HG02623 (cell line): ENCODE measurements at regions not wholly inside any gene's neighbourhood (a gene's known extent, or its start where the extent isn't known, plus 50 kb on each side); places are given as distances from the start of the nearest gene placed in this dataset.
"Not testable (repeated sequence)": the region's sequence is repeated elsewhere in the genome, so short reads cannot be mapped to it uniquely, and the experiment has no call there.

Experiments
- ATAC-seq: cut with Tn5 transposase; IDR thresholded peaks from one replicate; pipeline ENCODE4 v1.9.1; 2021; ENCODE audit warnings: moderate library complexity; ENCODE audit not compliant: unreplicated experiment

DNA sequence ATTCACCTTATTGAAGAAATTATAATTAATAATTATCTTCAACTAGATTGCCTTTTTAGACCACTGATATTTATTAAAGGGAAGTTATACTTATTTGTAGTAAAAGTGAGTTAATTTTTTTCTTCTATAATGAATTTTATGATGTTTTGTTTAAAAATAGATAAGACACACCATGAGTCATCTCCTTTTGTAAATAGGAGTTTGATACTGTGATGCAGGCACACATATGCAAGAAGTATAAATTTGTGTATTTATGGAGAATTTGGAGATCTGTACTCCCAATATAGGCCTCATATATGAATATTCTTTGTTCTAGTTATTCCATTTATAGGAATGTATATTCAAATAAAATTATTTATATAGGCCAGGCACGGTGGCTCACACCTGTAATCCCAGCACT is 703.5 kb upstream of the CHAC2 start:
- no peak for ATAC-seq

DNA sequence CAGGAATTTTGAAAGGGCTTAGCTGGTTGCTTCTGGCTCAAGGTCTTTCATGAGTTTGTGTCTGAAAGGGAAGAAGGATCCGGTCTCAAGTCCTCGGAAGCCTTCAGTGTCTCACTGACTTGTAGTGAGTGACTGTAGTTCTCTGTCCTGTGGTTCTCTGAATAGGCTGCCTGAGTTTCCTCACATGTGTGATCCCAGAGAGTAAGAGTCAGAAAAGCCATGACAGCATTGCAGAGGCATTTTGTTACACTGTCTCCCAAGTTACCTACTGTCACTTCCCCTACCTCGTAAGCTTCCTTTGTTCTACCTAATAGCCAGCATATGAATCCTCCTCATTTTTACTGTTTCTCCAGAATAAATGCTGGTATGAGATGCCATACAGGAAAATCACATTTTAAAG is 709.1 kb upstream of the CHAC2 start:
- no peak for ATAC-seq

DNA sequence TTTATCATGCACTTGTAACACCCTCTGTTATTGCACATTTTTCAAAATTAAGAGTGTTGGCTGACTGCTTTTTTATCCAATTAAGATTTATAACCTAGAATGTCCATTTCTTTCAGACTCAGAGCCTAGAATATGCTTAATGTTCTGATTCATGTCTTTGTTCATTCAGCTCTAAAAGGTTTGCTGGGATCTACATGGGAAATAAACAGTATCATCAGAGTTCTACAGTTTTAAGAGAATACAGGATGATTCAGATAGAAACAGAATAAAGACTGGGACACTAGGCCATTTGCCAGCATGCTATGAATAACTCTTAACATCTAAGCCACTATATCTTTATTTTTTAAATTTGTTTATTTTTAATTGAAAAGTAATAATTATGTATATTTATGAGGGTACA is 713.7 kb upstream of the CHAC2 start:
- no peak for ATAC-seq

- ATAC-seq, result no peak
These were observed 716.4 kb upstream of the CHAC2 start for GRCh38 chr2:53051157-53051556.

GRCh38 chr2:53040536-53041229 is 726.9 kb upstream of the CHAC2 start:
- no peak for ATAC-seq

- ATAC-seq, result no peak
These were observed 731.4 kb upstream of the CHAC2 start for GRCh38 chr2:53036196-53036595.

- no peak for ATAC-seq
These were observed 732.5 kb upstream of the CHAC2 start for GRCh38 chr2:53035153-53035552.

GRCh38 chr2:53033411-53033810 is 734.2 kb upstream of the CHAC2 start:
- ATAC-seq, result no peak

DNA sequence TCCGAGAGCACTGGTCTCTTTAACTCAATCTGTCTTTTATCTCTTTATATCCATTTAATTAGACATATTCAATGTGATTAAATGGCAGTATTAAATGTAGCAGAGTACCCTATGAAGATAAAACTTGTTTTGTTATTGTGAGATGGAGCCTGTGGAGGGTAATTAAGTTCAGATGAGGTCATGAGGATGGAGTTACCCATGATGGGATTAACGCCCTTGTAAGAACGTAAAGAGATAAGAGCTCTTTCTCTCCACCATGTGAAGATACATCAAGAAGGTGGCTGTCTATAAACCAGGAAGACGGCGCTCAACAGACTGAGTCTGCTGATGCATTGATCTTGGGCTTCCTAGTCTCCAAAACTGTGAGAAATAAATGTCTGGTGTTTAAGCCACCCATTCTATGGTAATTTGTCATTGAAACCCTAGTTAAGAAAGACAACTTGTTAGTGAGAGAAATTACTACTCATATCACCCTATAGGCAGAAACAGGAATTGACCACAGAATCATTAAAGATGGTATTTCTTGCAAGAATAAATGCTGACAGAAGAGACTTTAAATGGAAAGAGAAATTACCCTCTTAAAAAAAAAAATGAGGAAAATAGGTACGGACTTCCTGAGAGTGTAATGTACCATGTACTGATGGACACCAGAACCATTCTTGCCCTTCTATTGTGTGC is 738.7 kb upstream of the CHAC2 start:
- no peak for ATAC-seq

- no peak for ATAC-seq
These were observed 739.4 kb upstream of the CHAC2 start for GRCh38 chr2:53028225-53028624.

- ATAC-seq, result not testable (repeated sequence)
These were observed 745.4 kb upstream of the CHAC2 start for GRCh38 chr2:53022248-53022647.

GRCh38 chr2:53021828-53022227 is 745.8 kb upstream of the CHAC2 start:
- no peak for ATAC-seq

GRCh38 chr2:53021292-53021691 is 746.3 kb upstream of the CHAC2 start:
- no peak for ATAC-seq

GRCh38 chr2:53018825-53019425 is 748.7 kb upstream of the CHAC2 start:
- ATAC-seq, result no peak

- no peak for ATAC-seq
These were observed 760.6 kb upstream of the CHAC2 start for GRCh38 chr2:53006980-53007379.

DNA sequence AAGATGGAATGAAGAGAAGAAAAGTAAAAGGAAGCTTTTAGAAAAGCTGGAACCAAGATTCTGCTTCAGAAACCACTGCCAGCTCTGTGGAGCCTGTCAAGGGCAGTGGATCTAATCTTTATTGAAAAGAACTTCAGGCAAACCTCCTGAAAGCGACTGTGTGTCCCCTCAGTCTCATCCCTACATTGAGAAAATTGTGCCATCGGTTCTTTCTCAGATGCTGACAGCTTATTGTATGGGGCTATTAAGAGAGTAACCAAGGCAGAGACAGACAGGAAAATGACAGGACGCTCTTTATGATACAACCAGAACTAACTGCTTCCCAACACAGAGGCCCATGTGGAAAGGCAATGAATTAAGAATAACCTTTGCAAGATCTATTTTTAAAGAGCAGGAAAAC is 763.2 kb upstream of the CHAC2 start:
- no peak for ATAC-seq

- ATAC-seq, result no peak
These were observed 772.2 kb upstream of the CHAC2 start for GRCh38 chr2:52995424-52995823.

DNA sequence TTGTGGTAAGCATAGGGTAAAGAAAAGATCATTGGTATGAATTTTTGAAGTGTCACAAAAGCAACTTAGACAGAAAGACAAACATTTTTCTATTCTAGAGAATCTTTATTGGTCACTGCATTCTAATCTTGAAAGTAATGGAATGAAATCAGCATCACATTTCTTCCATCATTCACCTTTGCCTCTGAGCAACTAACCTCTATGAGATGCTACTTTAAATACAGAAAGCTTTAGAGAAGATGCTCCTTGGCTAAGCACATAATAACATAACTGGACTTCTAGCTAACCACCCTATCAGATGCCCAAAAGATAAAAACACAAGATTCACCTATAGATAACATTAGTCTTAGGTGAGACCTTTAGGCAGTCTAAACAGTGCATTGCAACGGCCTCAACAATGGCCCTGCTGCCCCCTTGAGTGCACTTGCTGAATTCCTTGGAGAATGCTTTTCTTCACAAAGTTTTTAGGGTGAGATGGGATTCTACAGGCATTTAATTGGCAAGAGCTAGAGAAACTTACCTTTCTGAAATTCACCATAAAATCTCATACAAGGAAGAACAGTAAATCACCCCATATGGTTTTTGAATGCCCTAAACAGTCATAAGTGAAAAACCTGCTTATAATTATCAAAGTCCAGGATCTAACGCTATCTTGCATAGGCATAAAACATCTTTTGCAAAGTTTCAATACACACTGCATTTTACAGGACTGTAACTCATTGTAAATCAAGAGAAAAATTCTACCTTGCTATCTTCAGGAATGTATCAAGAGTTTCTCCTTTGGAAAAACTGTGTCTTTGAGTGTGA is 791.3 kb upstream of the CHAC2 start:
- ATAC-seq, result peak; percentile 63

DNA sequence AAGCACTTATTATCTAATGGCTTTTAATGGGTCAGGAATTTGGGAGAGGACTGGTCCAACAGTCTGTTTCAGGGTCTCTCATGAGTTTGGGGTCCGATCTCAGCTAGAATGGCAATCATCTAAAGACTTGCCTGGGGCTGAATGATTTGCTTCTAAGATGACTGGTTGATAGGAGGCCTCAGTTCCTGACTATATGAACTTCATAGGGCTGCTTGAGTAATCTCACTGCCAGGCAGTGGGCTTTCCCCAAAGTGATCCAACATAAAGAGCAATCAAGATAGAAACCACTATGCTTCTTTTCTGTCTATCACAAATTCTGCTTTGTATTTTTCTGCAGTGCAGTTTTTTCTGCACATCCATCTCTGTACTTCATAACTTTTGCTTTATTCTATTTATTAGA is 793.5 kb upstream of the CHAC2 start:
- no peak for ATAC-seq

GRCh38 chr2:52970642-52971041 is 797.0 kb upstream of the CHAC2 start:
- no peak for ATAC-seq

GRCh38 chr2:52968043-52968442 is 799.6 kb upstream of the CHAC2 start:
- no peak for ATAC-seq
